ENCODE measurements at regions not wholly inside any gene's neighbourhood (a gene's known extent, or its start where the extent isn't known, plus 50 kb on each side); places are given as distances from the start of the nearest gene placed in this dataset.

DNA sequence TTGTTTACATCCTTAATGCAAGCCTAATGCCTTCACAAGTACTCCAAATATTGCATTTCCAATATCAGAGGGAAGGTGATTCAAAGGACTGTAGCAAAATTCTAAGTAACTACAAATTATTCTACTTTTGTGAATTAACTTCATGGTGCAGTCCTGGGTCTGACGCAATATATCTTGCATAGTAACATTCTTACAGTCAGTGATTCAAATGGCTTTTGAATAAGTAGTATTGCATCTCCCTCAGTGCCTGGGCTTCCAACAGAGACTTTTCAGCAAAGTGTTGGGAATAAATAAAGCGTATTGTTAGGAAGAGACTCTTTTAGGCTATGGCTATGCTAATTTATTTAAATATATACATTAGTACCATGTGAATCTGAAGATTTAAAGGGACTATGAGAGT, 564.7 kb upstream of the COBL start:
- no peak overlapping the region for H3K4me3 ChIP-seq (ENCODE audit: low read length)
- H3K27ac Mint-ChIP-seq, result no peak overlapping the region
- ATAC-seq, result no peak
- no peaks in the 10 kb centered on the region for H3K4me1 ChIP-seq (ENCODE audit: control insufficient read depth in 2 of 2, insufficient read depth in 2 of 2, low read length in 2 of 2)
- no peaks in the 10 kb centered on the region for H3K27me3 ChIP-seq (ENCODE audit: control insufficient read depth in 2 of 2, insufficient read depth in 2 of 2, low read length in 2 of 2)
- no peaks in the 10 kb centered on the region for H3K36me3 ChIP-seq (ENCODE audit: control insufficient read depth in 2 of 3, insufficient read depth in 3 of 3, low read length in 3 of 3)
- peaks cover 0 to 9% (median 4%) of the 10 kb centered on the region in 11 donors for H3K9me3 Mint-ChIP-seq
- no peaks in the 10 kb centered on the region for H3K4me1 Mint-ChIP-seq
- H3K27me3 Mint-ChIP-seq, result no peaks in the 10 kb centered on the region
- ChIA-PET POLR2A (no interaction called here), CTCF (no interaction called here)
- no peaks in the 10 kb centered on the region for H3K36me3 Mint-ChIP-seq
- no peak for DNase-seq
- no peaks in the 10 kb centered on the region for H3K9me3 ChIP-seq (ENCODE audit: control insufficient read depth in 2 of 3, low read length in 3 of 3)
- intact Hi-C loops (cut with micrococcal nuclease), result no loop called here
- H3K27ac ChIP-seq (ENCODE audit: low read depth, low read length), result no peak overlapping the region
- no peak overlapping the region for H3K4me3 Mint-ChIP-seq

DNA sequence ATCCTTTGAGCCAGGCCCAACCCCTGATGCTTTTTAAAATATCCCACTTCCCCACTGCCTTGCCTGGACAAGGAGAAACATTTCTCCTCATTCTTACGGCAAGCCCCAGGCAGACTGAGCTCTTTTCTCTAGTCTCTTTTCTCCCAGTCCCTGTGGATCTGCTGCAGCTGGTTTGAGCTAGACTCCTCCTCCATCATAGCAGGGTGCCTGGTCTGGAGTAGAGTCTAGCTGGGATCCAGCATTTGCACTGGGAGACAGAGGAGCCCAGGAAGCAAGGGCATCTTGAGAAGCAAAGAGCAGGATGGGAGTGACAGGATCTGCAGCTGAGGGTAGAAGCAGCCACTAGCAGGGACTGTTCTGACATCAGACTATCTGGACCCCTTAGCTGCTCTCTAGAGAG, 562.3 kb upstream of the COBL start:
- no peaks in the 10 kb centered on the region for H3K27me3 ChIP-seq (ENCODE audit: control insufficient read depth in 2 of 2, insufficient read depth in 2 of 2, low read length in 2 of 2)
- intact Hi-C loops (cut with micrococcal nuclease), result no loop called here
- no peaks in the 10 kb centered on the region for H3K9me3 ChIP-seq (ENCODE audit: control insufficient read depth in 2 of 3, low read length in 3 of 3)
- ATAC-seq (no peak), DNase-seq (no peak)
- H3K9me3 Mint-ChIP-seq, result peaks cover 0 to 5% (median 2%) of the 10 kb centered on the region in 11 donors
- H3K4me1 ChIP-seq (ENCODE audit: control insufficient read depth in 2 of 2, insufficient read depth in 2 of 2, low read length in 2 of 2), result no peaks in the 10 kb centered on the region
- H3K36me3 ChIP-seq (ENCODE audit: control insufficient read depth in 2 of 3, insufficient read depth in 3 of 3, low read length in 3 of 3), result no peaks in the 10 kb centered on the region
- no peak overlapping the region for H3K4me3 Mint-ChIP-seq
- no peak overlapping the region for H3K27ac ChIP-seq (ENCODE audit: low read depth, low read length)
- H3K27me3 Mint-ChIP-seq, result no peaks in the 10 kb centered on the region
- no peaks in the 10 kb centered on the region for H3K36me3 Mint-ChIP-seq
- no peak overlapping the region for H3K27ac Mint-ChIP-seq
- H3K4me1 Mint-ChIP-seq, result no peaks in the 10 kb centered on the region
- no peak overlapping the region for H3K4me3 ChIP-seq (ENCODE audit: low read length)
- ChIA-PET POLR2A (no interaction called here), CTCF (no interaction called here)

- H3K4me1 Mint-ChIP-seq, result no peaks in the 10 kb centered on the region
- no peaks in the 10 kb centered on the region for H3K27me3 Mint-ChIP-seq
- H3K27me3 ChIP-seq (ENCODE audit: control insufficient read depth in 2 of 2, insufficient read depth in 2 of 2, low read length in 2 of 2), result no peaks in the 10 kb centered on the region
- H3K36me3 ChIP-seq (ENCODE audit: control insufficient read depth in 2 of 3, insufficient read depth in 3 of 3, low read length in 3 of 3), result no peaks in the 10 kb centered on the region
- H3K27ac ChIP-seq (ENCODE audit: low read depth, low read length), result no peak overlapping the region
- H3K4me3 ChIP-seq (ENCODE audit: low read length), result no peak overlapping the region
- DNase-seq (no peak), ATAC-seq (no peak)
- CTCF ChIA-PET, result no interaction called here
- no peak overlapping the region for H3K4me3 Mint-ChIP-seq
- H3K27ac Mint-ChIP-seq, result no peak overlapping the region
- intact Hi-C loops (cut with micrococcal nuclease), result no loop called here
- no peaks in the 10 kb centered on the region for H3K9me3 ChIP-seq (ENCODE audit: control insufficient read depth in 2 of 3, low read length in 3 of 3)
- no peaks in the 10 kb centered on the region for H3K36me3 Mint-ChIP-seq
- H3K4me1 ChIP-seq (ENCODE audit: control insufficient read depth in 2 of 2, insufficient read depth in 2 of 2, low read length in 2 of 2), result no peaks in the 10 kb centered on the region
- POLR2A ChIA-PET, result no interaction called here
- H3K9me3 Mint-ChIP-seq, result peaks cover 0 to 25% (median 5%) of the 10 kb centered on the region in 11 donors
Observed at GRCh38 chr7:51869452-51869851, 552.8 kb upstream of the COBL start.

DNA sequence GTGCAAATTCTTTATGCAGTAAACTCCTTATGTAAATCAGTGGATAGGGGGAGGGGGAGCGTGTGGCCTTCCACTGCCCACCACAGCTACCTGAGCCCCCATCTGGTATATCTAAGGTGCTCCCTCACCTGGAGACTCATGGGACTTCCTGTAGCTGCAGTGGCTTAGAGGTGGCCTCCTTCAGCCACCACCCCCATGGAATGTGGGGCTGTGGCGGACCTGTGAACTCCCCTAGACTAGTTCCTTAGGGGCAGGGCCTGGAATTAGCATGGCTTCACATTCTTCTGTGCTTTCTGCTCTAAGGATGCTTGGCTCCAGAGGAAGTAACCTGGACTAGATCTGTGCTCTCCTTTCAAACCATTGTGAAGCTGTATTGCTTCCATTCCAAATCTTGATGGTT, 550.5 kb upstream of the COBL start:
- Histone ChIP-seq H3K9me3 (ENCODE audit: control insufficient read depth in 2 of 3, low read length in 3 of 3) (no peaks in the 10 kb centered on the region), H3K27ac (ENCODE audit: low read depth, low read length) (no peak overlapping the region), H3K4me1 (ENCODE audit: control insufficient read depth in 2 of 2, insufficient read depth in 2 of 2, low read length in 2 of 2) (no peaks in the 10 kb centered on the region), H3K27me3 (ENCODE audit: control insufficient read depth in 2 of 2, insufficient read depth in 2 of 2, low read length in 2 of 2) (no peaks in the 10 kb centered on the region), H3K36me3 (ENCODE audit: control insufficient read depth in 2 of 3, insufficient read depth in 3 of 3, low read length in 3 of 3) (no peaks in the 10 kb centered on the region), H3K4me3 (ENCODE audit: low read length) (no peak overlapping the region)
- intact Hi-C loops (cut with micrococcal nuclease), result no loop called here
- ChIA-PET CTCF (no interaction called here), POLR2A (no interaction called here)
- no peak for DNase-seq
- Mint-ChIP-seq H3K36me3 (no peaks in the 10 kb centered on the region), H3K9me3 (peaks cover 0 to 19% (median 5%) of the 10 kb centered on the region in 11 donors), H3K27me3 (no peaks in the 10 kb centered on the region), H3K4me1 (no peaks in the 10 kb centered on the region), H3K27ac (no peak overlapping the region), H3K4me3 (no peak overlapping the region)
- no peak for ATAC-seq

- Mint-ChIP-seq H3K9me3 (peaks cover 0 to 8% (median 2%) of the 10 kb centered on the region in 11 donors), H3K27ac (no peak overlapping the region), H3K27me3 (no peaks in the 10 kb centered on the region), H3K4me1 (no peaks in the 10 kb centered on the region), H3K36me3 (no peaks in the 10 kb centered on the region), H3K4me3 (no peak overlapping the region)
- DNase-seq (no peak), ATAC-seq (no peak)
- Histone ChIP-seq H3K27ac (ENCODE audit: low read depth, low read length) (no peak overlapping the region), H3K27me3 (ENCODE audit: control insufficient read depth in 2 of 2, insufficient read depth in 2 of 2, low read length in 2 of 2) (no peaks in the 10 kb centered on the region), H3K9me3 (ENCODE audit: control insufficient read depth in 2 of 3, low read length in 3 of 3) (no peaks in the 10 kb centered on the region), H3K4me1 (ENCODE audit: control insufficient read depth in 2 of 2, insufficient read depth in 2 of 2, low read length in 2 of 2) (no peaks in the 10 kb centered on the region), H3K36me3 (ENCODE audit: control insufficient read depth in 2 of 3, insufficient read depth in 3 of 3, low read length in 3 of 3) (no peaks in the 10 kb centered on the region), H3K4me3 (ENCODE audit: low read length) (no peak overlapping the region)
- intact Hi-C loops (cut with micrococcal nuclease), result no loop called here
- POLR2A ChIA-PET, result no interaction called here
- CTCF ChIA-PET, result no interaction called here
Observed at GRCh38 chr7:51860305-51860704, 543.7 kb upstream of the COBL start.

DNA sequence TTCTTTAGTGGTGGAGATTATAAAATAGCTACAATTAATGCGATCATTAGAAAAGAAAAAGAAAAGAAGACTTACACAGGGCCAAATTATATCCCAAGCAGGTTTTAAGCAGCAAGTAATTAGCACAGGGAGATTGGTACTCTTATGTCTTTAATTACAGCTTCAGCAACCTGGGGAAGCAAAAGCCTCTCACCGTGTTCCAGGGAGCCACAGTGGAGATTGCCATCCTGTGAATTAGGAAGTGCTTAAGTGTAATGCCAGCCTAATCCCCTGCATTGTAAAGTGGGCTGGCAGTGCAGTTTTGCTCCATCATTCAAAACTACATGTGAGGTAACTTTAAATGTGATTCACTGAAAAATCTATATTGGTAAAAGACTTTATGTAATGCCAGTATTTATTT, 533.5 kb upstream of the COBL start:
- ATAC-seq (no peak), DNase-seq (no peak)
- Mint-ChIP-seq H3K4me3 (no peak overlapping the region), H3K36me3 (peaks cover 0 to 6% (median 0%) of the 10 kb centered on the region in 5 donors), H3K27ac (no peak overlapping the region), H3K27me3 (peaks cover 0 to 5% (median 0%) of the 10 kb centered on the region in 5 donors), H3K4me1 (no peaks in the 10 kb centered on the region), H3K9me3 (peaks cover 0 to 17% (median 7%) of the 10 kb centered on the region in 11 donors)
- no peaks in the 10 kb centered on the region for H3K4me1 ChIP-seq (ENCODE audit: control insufficient read depth in 2 of 2, insufficient read depth in 2 of 2, low read length in 2 of 2)
- no peak overlapping the region for H3K4me3 ChIP-seq (ENCODE audit: low read length)
- ChIA-PET CTCF (no interaction called here), POLR2A (no interaction called here)
- no peak overlapping the region for H3K27ac ChIP-seq (ENCODE audit: low read depth, low read length)
- intact Hi-C loops (cut with micrococcal nuclease), result no loop called here
- no peaks in the 10 kb centered on the region for H3K36me3 ChIP-seq (ENCODE audit: control insufficient read depth in 2 of 3, insufficient read depth in 3 of 3, low read length in 3 of 3)
- H3K9me3 ChIP-seq (ENCODE audit: control insufficient read depth in 2 of 3, low read length in 3 of 3), result no peaks in the 10 kb centered on the region
- H3K27me3 ChIP-seq (ENCODE audit: control insufficient read depth in 2 of 2, insufficient read depth in 2 of 2, low read length in 2 of 2), result no peaks in the 10 kb centered on the region

- Mint-ChIP-seq H3K4me3 (no peak overlapping the region), H3K4me1 (no peaks in the 10 kb centered on the region), H3K27me3 (no peaks in the 10 kb centered on the region), H3K9me3 (peaks cover 0 to 19% (median 10%) of the 10 kb centered on the region in 11 donors), H3K27ac (no peak overlapping the region), H3K36me3 (peaks cover 0 to 6% (median 0%) of the 10 kb centered on the region in 5 donors)
- intact Hi-C loops (cut with micrococcal nuclease), result no loop called here
- ChIA-PET POLR2A (no interaction called here), CTCF (no interaction called here)
- Histone ChIP-seq H3K27ac (ENCODE audit: low read depth, low read length) (no peak overlapping the region), H3K4me3 (ENCODE audit: low read length) (no peak overlapping the region), H3K4me1 (ENCODE audit: control insufficient read depth in 2 of 2, insufficient read depth in 2 of 2, low read length in 2 of 2) (no peaks in the 10 kb centered on the region), H3K9me3 (ENCODE audit: control insufficient read depth in 2 of 3, low read length in 3 of 3) (no peaks in the 10 kb centered on the region), H3K36me3 (ENCODE audit: control insufficient read depth in 2 of 3, insufficient read depth in 3 of 3, low read length in 3 of 3) (no peaks in the 10 kb centered on the region), H3K27me3 (ENCODE audit: control insufficient read depth in 2 of 2, insufficient read depth in 2 of 2, low read length in 2 of 2) (no peaks in the 10 kb centered on the region)
- DNase-seq (no peak), ATAC-seq (no peak)
Observed at GRCh38 chr7:51847461-51848134, 531.0 kb upstream of the COBL start.
